K562 (cell line): ENCODE measurements at regions not wholly inside any gene's neighbourhood (a gene's known extent, or its start where the extent isn't known, plus 50 kb on each side); places are given as distances from the start of the nearest gene placed in this dataset.

Source experiments
- ATAC-seq: fragments of 200-7000 bp; cut with Tn5 transposase; 3 replicates; pipeline ENCODE4 v1.9.1; 2020; ENCODE audit warnings: moderate library complexity
- BruUV-seq: library from RNA; stranded (reverse); fragments of 400-500 nt; replicated peaks from 2 replicates; lab custom pipeline; 2021; lab: Mats Ljungman, UMichigan
- CTCF ChIA-PET: fragments of 300-600 bp; formaldehyde crosslinking; extraction: SDS; loops from one replicate; lab custom pipeline; 2021; ENCODE audit warnings: low intra/inter-chr PET ratio; lab: Yijun Ruan, JAX
- POLR2A ChIA-PET: fragments of 300-600, 350-650 bp; sonication (Branson Sonifier 250); formaldehyde crosslinking; extraction: SDS; loops from one replicate; lab custom pipeline; 2021; ENCODE audit warnings: antibody characterized with exemption, inconsistent platforms; lab: Yijun Ruan, JAX
- DNase-seq, 4 experiments: peaks; one replicate each; pipeline versions ENCODE4 v3.0.0 to v3.0.0-alpha.2; 2011 to 2018; ENCODE audit warnings: low spot score in 3 of 4, mixed read lengths in 3 of 4; ENCODE audit errors: extremely low read depth in 1 of 4
- FAIRE-seq: peaks from 2 replicates; lab custom pipeline; 2011; peaks lifted over from hg19 to GRCh38; lab: Jason Lieb, UNC
- H2AFZ ChIP-seq: 2 replicates; pipeline ENCODE4 v1.6.0; 2011; ENCODE audit warnings: low read depth, low read length, control low read depth, inconsistent platforms
- H3K27ac ChIP-seq: fragments of 200-600 bp; 3 replicates; pipeline ENCODE4 v1.8.0; 2011; ENCODE audit warnings: low read depth, mild to moderate bottlenecking, control low read depth, inconsistent platforms, low read length, moderate library complexity, mixed read lengths; ENCODE audit errors: extremely low read depth
- H3K27me3 ChIP-seq, 2 experiments: fragments of 300-600 bp in 1 of 2; 2 replicates in 1 of 2; 3 replicates in 1 of 2; pipeline versions ENCODE4 v1.6.0 to v1.8.0; 2011; ENCODE audit warnings: inconsistent platforms in 2 of 2, low read length in 2 of 2, mild to moderate bottlenecking in 1 of 2, mixed read lengths in 1 of 2, moderate library complexity in 1 of 2; ENCODE audit not compliant: control insufficient read depth in 2 of 2, insufficient read depth in 2 of 2
- H3K36me3 ChIP-seq: fragments of 300-600 bp; 3 replicates; pipeline ENCODE4 v1.8.0; 2011; ENCODE audit warnings: mild to moderate bottlenecking, low read length, inconsistent platforms; ENCODE audit not compliant: control insufficient read depth, insufficient read depth
- H3K4me1 ChIP-seq, 2 experiments: fragments of 200-600 bp in 1 of 2; replicated peaks in 1 of 2; 2 replicates in 1 of 2; 3 replicates in 1 of 2; pipeline versions ENCODE4 v1.5.1 to v1.8.0; 2011; ENCODE audit warnings: inconsistent platforms in 2 of 2, low read length in 2 of 2, mild to moderate bottlenecking in 1 of 2, mixed read lengths in 1 of 2, moderate library complexity in 1 of 2; ENCODE audit not compliant: control insufficient read depth in 2 of 2, insufficient read depth in 2 of 2
- H3K4me2 ChIP-seq: 2 replicates; pipeline ENCODE4 v1.6.1; 2011; ENCODE audit warnings: low read length, control low read depth, inconsistent platforms, mixed read lengths; ENCODE audit not compliant: insufficient read depth
- H3K4me3 ChIP-seq: fragments of 200-600 bp; sonication (generic), shearing (Covaris generic); 2 replicates; pipeline ENCODE4 v1.5.1; 2016; ENCODE audit warnings: control low read depth, inconsistent platforms
- H3K79me2 ChIP-seq: fragments of 200-600 bp; 3 replicates; pipeline ENCODE4 v1.8.0; 2011; ENCODE audit warnings: low read length, inconsistent platforms; ENCODE audit not compliant: control insufficient read depth, insufficient read depth
- H3K9ac ChIP-seq, 2 experiments: 2 replicates each; pipeline versions ENCODE4 v1.6.0 to v1.6.1; 2011; ENCODE audit warnings: low read depth in 2 of 2, low read length in 2 of 2, control low read depth in 1 of 2, inconsistent platforms in 1 of 2, mild to moderate bottlenecking in 1 of 2, mixed read lengths in 1 of 2; ENCODE audit not compliant: insufficient read depth in 1 of 2
- H3K9me1 ChIP-seq: one replicate; pipeline ENCODE4 v1.6.0; 2011; ENCODE audit warnings: inconsistent platforms, mild to moderate bottlenecking, low read length, moderate library complexity; ENCODE audit not compliant: control insufficient read depth, insufficient read depth
- H3K9me3 ChIP-seq: replicated peaks from 2 replicates; pipeline ENCODE4 v1.5.1; 2011; ENCODE audit warnings: low read depth, low read length, inconsistent platforms; ENCODE audit not compliant: control insufficient read depth, insufficient read depth
- H4K20me1 ChIP-seq: replicated peaks from 2 replicates; pipeline ENCODE4 v1.6.1; 2011; ENCODE audit warnings: low read length, inconsistent platforms, mixed read lengths; ENCODE audit not compliant: control insufficient read depth, insufficient read depth
- DEAF1 ChIP-seq: fragments of 450-650 bp; formaldehyde crosslinking; IDR thresholded peaks from 2 replicates; pipeline ENCODE4 v1.4.0; 2020; ENCODE audit warnings: mild to moderate bottlenecking, moderate library complexity
- DPF2 ChIP-seq: fragments of 450-650 bp; IDR thresholded peaks from 2 replicates; pipeline ENCODE4 v1.6.1; 2016
- GTF3C2 ChIP-seq: IDR thresholded peaks from 3 replicates; pipeline ENCODE4 v1.6.1; 2011; ENCODE audit warnings: borderline replicate concordance, mild to moderate bottlenecking, moderate library complexity; ENCODE audit not compliant: insufficient read length; ENCODE audit errors: extremely low read depth
- MTF1 ChIP-seq: fragments of 250-450 bp; sonication (Bioruptor Pico); IDR thresholded peaks from 2 replicates; pipeline ENCODE4 v1.9.0; 2021; ENCODE audit warnings: moderate library complexity, mild to moderate bottlenecking, inconsistent platforms, borderline replicate concordance
- NKRF ChIP-seq: fragments of 450-650 bp; IDR thresholded peaks from 2 replicates; pipeline ENCODE4 v1.6.1; 2016; ENCODE audit warnings: borderline replicate concordance
- PCBP2 ChIP-seq: fragments of 200-400 bp; formaldehyde crosslinking; IDR thresholded peaks from 2 replicates; pipeline ENCODE4 v1.6.1; 2018; ENCODE audit warnings: low read length, low read depth, mild to moderate bottlenecking, moderate library complexity; ENCODE audit not compliant: poor library complexity, severe bottlenecking
- PKNOX1 ChIP-seq: fragments of 450-650 bp; IDR thresholded peaks from 2 replicates; pipeline ENCODE4 v1.6.1; 2016
- PREB ChIP-seq: sonication (generic); formaldehyde crosslinking; IDR thresholded peaks from 2 replicates; pipeline ENCODE4 v1.8.1; 2023; ENCODE audit warnings: mild to moderate bottlenecking, missing genetic modification reagents
- PTBP1 ChIP-seq: fragments of 200-400 bp; formaldehyde crosslinking; IDR thresholded peaks from 2 replicates; pipeline ENCODE4 v1.6.1; 2017; ENCODE audit warnings: low read depth, low read length
- RBBP5 ChIP-seq: fragments of 200-600 bp; sonication (generic); IDR thresholded peaks from 2 replicates; pipeline ENCODE4 v1.6.1; 2012; ENCODE audit warnings: borderline replicate concordance, mild to moderate bottlenecking, low read length, control low read depth, inconsistent platforms; ENCODE audit not compliant: insufficient read depth, poor library complexity, severe bottlenecking
- SRSF3 ChIP-seq: fragments of 200-400 bp; formaldehyde crosslinking; IDR thresholded peaks from 2 replicates; pipeline ENCODE4 v1.6.1; 2016; ENCODE audit warnings: mild to moderate bottlenecking, low read length, moderate library complexity; ENCODE audit not compliant: insufficient read depth
- ZBTB17 ChIP-seq: fragments of 450-650 bp; formaldehyde crosslinking; IDR thresholded peaks from 2 replicates; pipeline ENCODE4 v1.4.0; 2020; ENCODE audit warnings: mild to moderate bottlenecking
- WGBS: fragments of 100-300 bp; shearing (Covaris generic); methylation state at CpG from one replicate; pipeline ENCODE4 v1.1.6; 2016; ENCODE audit warnings: low coverage, mixed read lengths; ENCODE audit not compliant: insufficient coverage; ENCODE audit errors: missing lambda C conversion rate; 5-methylcytosine and 5-hydroxymethylcytosine counted together
- in situ Hi-C: fragments of 300-500 bp; cut with MboI; formaldehyde crosslinking; loops from 4 replicates; pipeline ENCODE4 v1.15.0; 2018; ENCODE audit warnings: inconsistent platforms, mixed read lengths
- intact Hi-C: fragments of 100-400 bp; cut with micrococcal nuclease; formaldehyde crosslinking; loops from 2 replicates; pipeline ENCODE4 v1.14.2; 2022

- Histone ChIP-seq H3K79me2 (no peaks in the 10 kb centered on the region), H3K27me3 (no peaks in the 10 kb centered on the region), H3K4me2 (no peak overlapping the region), H3K9me1 (no peaks in the 10 kb centered on the region), H3K9ac (no peak overlapping the region), H3K9me3 (no peaks in the 10 kb centered on the region), H2AFZ (no peak overlapping the region), H3K27ac (no peak overlapping the region), H3K4me1 (no peaks in the 10 kb centered on the region), H4K20me1 (no peaks in the 10 kb centered on the region), H3K36me3 (no peaks in the 10 kb centered on the region), H3K4me3 (no peak overlapping the region)
- 0% methylated on average over 2 of the region's 2 CpGs for WGBS
- POLR2A ChIA-PET: no interaction called here
- ATAC-seq: no peak
- no peak for FAIRE-seq
- no peak for DNase-seq
- in situ Hi-C loops: no loop called here
- no TSS peak for BruUV-seq
- intact Hi-C loops: no loop called here
- CTCF ChIA-PET: no interaction called here
- TF ChIP-seq MTF1 (CRISPR knock-in tag) (no peak), NKRF (no peak), PTBP1 (no peak), DEAF1 (no peak), GTF3C2 (no peak), PREB (CRISPR knock-in tag) (no peak), ZBTB17 (no peak), SRSF3 (no peak), RBBP5 (no peak), PKNOX1 (no peak), DPF2 (no peak), PCBP2 (no peak)
Measured at GRCh38 chrX:42106556-42106955, 183.2 kb upstream of the CASK start.
